ENCODE measurements at regions not wholly inside any gene's neighbourhood (a gene's known extent, or its start where the extent isn't known, plus 50 kb on each side); places are given as distances from the start of the nearest gene placed in this dataset.

- TF ChIP-seq EZH2phosphoT487 (IDR thresholded peaks at IDR 0.05; ENCODE audit: borderline replicate concordance, low read depth, low read length), result no peak
- no peak for TF ChIP-seq CTCF (conservative IDR thresholded peaks at IDR 0.05; ENCODE audit: low read length)
These were observed 58.8 kb upstream of the ENPEP start for GRCh38 chr4:110417136-110417535.

All from OCI-LY7 (cell line).